WTC11 (cell line): ENCODE measurements at regions not wholly inside any gene's neighbourhood (a gene's known extent, or its start where the extent isn't known, plus 50 kb on each side); places are given as distances from the start of the nearest gene placed in this dataset.

Experiments
- ATAC-seq: fragments of 200-7000 bp; cut with Tn5 transposase; 2 replicates; pipeline ENCODE4 v1.10.0; 2021; ENCODE audit warnings: mild to moderate bottlenecking, moderate library complexity
- CTCF ChIA-PET: fragments of 300-600 bp; sonication (Branson Sonifier 250); formaldehyde crosslinking; loops from one replicate; lab custom pipeline; 2021; ENCODE audit warnings: antibody characterized with exemption; lab: Charles Lee
- POLR2A ChIA-PET: fragments of 350-600 bp; sonication (Branson Sonifier 250); formaldehyde crosslinking; loops from one replicate; lab custom pipeline; 2021; ENCODE audit warnings: antibody characterized with exemption; lab: Charles Lee
- DNase-seq: peaks from one replicate; pipeline ENCODE4 v3.0.0; 2021; ENCODE audit warnings: low spot score
- H3K27ac Mint-ChIP-seq: 2 replicates; pipeline ENCODE4 v1.8.0; 2021; ENCODE audit warnings: mixed read lengths
- H3K27me3 Mint-ChIP-seq: 2 replicates; pipeline ENCODE4 v1.8.0; 2021; ENCODE audit warnings: low read depth, mild to moderate bottlenecking, moderate library complexity, mixed read lengths
- H3K36me3 Mint-ChIP-seq: 2 replicates; pipeline ENCODE4 v1.8.0; 2021; ENCODE audit warnings: mixed read lengths
- H3K4me1 Mint-ChIP-seq: 2 replicates; pipeline ENCODE4 v1.8.0; 2022; ENCODE audit warnings: mixed read lengths
- H3K4me3 Mint-ChIP-seq: 2 replicates; pipeline ENCODE4 v1.8.0; 2021; ENCODE audit warnings: mild to moderate bottlenecking, moderate library complexity, mixed read lengths
- H3K9me3 Mint-ChIP-seq: 2 replicates; pipeline ENCODE4 v1.8.0; 2021; ENCODE audit warnings: mixed read lengths
- ATF1 ChIP-seq: sonication (generic); formaldehyde crosslinking; IDR thresholded peaks from 2 replicates; pipeline ENCODE4 v1.8.1; 2023; ENCODE audit warnings: mild to moderate bottlenecking, moderate library complexity, missing genetic modification reagents
- CREB1 ChIP-seq: sonication (generic); formaldehyde crosslinking; IDR thresholded peaks from 2 replicates; pipeline ENCODE4 v1.8.0; 2023; ENCODE audit warnings: mild to moderate bottlenecking, missing genetic modification reagents
- CREM ChIP-seq: sonication (generic); formaldehyde crosslinking; IDR thresholded peaks from 2 replicates; pipeline ENCODE4 v1.8.1; 2022; ENCODE audit warnings: mild to moderate bottlenecking, missing genetic modification reagents, moderate library complexity
- FOXK1 ChIP-seq: sonication (generic); formaldehyde crosslinking; IDR thresholded peaks from 2 replicates; pipeline ENCODE4 v1.8.0; 2022; ENCODE audit warnings: mild to moderate bottlenecking, moderate library complexity, missing genetic modification reagents
- FOXP4 ChIP-seq: sonication (generic); formaldehyde crosslinking; IDR thresholded peaks from 2 replicates; pipeline ENCODE4 v1.8.0; 2022; ENCODE audit warnings: mild to moderate bottlenecking, missing genetic modification reagents
- JAZF1 ChIP-seq: fragments of 250-450 bp; sonication (Bioruptor Pico); IDR thresholded peaks from 2 replicates; pipeline ENCODE4 v1.9.0; 2021; ENCODE audit warnings: moderate library complexity, mild to moderate bottlenecking, inconsistent platforms
- MXD4 ChIP-seq: fragments of 250-450 bp; sonication (Bioruptor Pico); IDR thresholded peaks from 2 replicates; pipeline ENCODE4 v1.8.0; 2021; ENCODE audit warnings: mild to moderate bottlenecking, moderate library complexity, borderline replicate concordance
- NR2C2 ChIP-seq: sonication (generic); formaldehyde crosslinking; IDR thresholded peaks from 2 replicates; pipeline ENCODE4 v1.8.0; 2022; ENCODE audit warnings: mild to moderate bottlenecking, missing genetic modification reagents
- NR3C1 ChIP-seq: sonication (generic); formaldehyde crosslinking; conservative IDR thresholded peaks from 2 replicates; pipeline ENCODE4 v1.8.1; 2023; ENCODE audit warnings: low read depth, mild to moderate bottlenecking, missing genetic modification reagents
- TEAD4 ChIP-seq: sonication (generic); formaldehyde crosslinking; IDR thresholded peaks from 2 replicates; pipeline ENCODE4 v1.8.0; 2022; ENCODE audit warnings: mild to moderate bottlenecking, missing genetic modification reagents
- ZNF121 ChIP-seq: sonication (generic); formaldehyde crosslinking; IDR thresholded peaks from 2 replicates; pipeline ENCODE4 v1.8.0; 2023; ENCODE audit warnings: missing genetic modification reagents
- ZNF416 ChIP-seq: fragments of 250-450 bp; sonication (Bioruptor Pico); IDR thresholded peaks from 2 replicates; pipeline ENCODE4 v1.9.0; 2021; ENCODE audit warnings: mild to moderate bottlenecking, inconsistent platforms
- ZNF512 ChIP-seq: sonication (generic); formaldehyde crosslinking; IDR thresholded peaks from 2 replicates; pipeline ENCODE4 v1.8.1; 2022; ENCODE audit warnings: missing genetic modification reagents, borderline replicate concordance
- TF ChIP-seq, protein P1 (sequence below): sonication (generic); formaldehyde crosslinking; IDR thresholded peaks from 2 replicates; pipeline ENCODE4 v1.8.0; 2023; ENCODE audit warnings: mild to moderate bottlenecking, missing genetic modification reagents
- TF ChIP-seq, protein P2 (sequence below): fragments of 250-450 bp; sonication (Bioruptor Pico); IDR thresholded peaks from 2 replicates; pipeline ENCODE4 v1.8.0; 2021; ENCODE audit warnings: mild to moderate bottlenecking

GRCh38 chr1:218995091-218995665 lies 178.5 kb upstream of the LYPLAL1 start (continued):
- TF ChIP-seq FOXP4 (CRISPR knock-in tag) (no peak), ATF1 (CRISPR knock-in tag) (no peak), TEAD4 (CRISPR knock-in tag) (no peak), ZNF121 (CRISPR knock-in tag) (no peak), JAZF1 (CRISPR knock-in tag) (no peak)

DNA sequence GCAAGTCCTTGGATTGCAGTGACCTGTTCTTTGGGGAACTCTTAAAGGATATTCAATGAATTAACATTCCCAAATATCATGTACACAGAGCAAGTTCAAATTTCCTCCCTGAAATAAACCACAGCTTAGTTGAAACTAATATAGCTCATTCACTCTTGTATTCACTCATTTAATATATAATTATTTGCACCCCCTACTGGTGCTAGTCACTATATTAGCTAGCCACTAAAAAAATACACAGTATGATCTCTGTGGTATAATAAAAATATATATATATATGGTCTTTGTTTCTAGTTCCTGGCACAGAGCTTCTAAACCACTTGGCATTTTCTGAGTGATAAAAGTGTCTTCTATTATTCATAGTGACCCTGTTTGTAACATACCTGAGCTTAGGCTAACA lies 177.3 kb upstream of the LYPLAL1 start:
- no peak for TF ChIP-seq NR2C2
- CTCF ChIA-PET, result no interaction called here
- ATAC-seq, result no peak

DNA sequence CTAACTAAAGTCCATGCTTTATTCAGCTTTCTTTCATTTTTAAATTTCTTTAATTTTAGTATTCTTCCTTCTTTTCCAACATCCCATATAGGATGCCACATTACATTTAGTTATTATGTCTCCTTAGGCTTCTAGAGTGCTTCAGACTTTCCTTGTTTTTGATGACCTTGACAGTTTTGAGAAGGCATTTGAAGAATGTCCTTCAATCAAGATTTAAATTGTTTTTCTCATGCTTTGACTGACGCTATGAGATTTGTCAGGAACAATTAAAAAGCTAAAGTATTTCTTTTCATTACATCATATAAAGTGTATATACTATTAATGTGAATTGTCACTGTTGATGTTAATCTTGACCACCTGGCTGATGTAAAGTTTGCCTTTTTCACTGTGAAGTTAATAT lies 173.7 kb upstream of the LYPLAL1 start:
- ATAC-seq (no peak), DNase-seq (no peak)
- ChIA-PET CTCF (no interaction called here), POLR2A (no interaction called here)
- Mint-ChIP-seq H3K36me3 (no peaks in the 10 kb centered on the region), H3K4me1 (no peaks in the 10 kb centered on the region), H3K9me3 (peaks cover 8% of the 10 kb centered on the region), H3K4me3 (no peak overlapping the region), H3K27ac (no peak overlapping the region), H3K27me3 (no peaks in the 10 kb centered on the region)
- no peak for TF ChIP-seq CREB1 (CRISPR knock-in tag)
- TF ChIP-seq NR3C1 (CRISPR knock-in tag), result no peak
- no peak for TF ChIP-seq ZNF416 (CRISPR knock-in tag)
- TF ChIP-seq, protein P1, sequence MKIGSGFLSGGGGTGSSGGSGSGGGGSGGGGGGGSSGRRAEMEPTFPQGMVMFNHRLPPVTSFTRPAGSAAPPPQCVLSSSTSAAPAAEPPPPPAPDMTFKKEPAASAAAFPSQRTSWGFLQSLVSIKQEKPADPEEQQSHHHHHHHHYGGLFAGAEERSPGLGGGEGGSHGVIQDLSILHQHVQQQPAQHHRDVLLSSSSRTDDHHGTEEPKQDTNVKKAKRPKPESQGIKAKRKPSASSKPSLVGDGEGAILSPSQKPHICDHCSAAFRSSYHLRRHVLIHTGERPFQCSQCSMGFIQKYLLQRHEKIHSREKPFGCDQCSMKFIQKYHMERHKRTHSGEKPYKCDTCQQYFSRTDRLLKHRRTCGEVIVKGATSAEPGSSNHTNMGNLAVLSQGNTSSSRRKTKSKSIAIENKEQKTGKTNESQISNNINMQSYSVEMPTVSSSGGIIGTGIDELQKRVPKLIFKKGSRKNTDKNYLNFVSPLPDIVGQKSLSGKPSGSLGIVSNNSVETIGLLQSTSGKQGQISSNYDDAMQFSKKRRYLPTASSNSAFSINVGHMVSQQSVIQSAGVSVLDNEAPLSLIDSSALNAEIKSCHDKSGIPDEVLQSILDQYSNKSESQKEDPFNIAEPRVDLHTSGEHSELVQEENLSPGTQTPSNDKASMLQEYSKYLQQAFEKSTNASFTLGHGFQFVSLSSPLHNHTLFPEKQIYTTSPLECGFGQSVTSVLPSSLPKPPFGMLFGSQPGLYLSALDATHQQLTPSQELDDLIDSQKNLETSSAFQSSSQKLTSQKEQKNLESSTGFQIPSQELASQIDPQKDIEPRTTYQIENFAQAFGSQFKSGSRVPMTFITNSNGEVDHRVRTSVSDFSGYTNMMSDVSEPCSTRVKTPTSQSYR (CRISPR knock-in tag), result no peak
- TF ChIP-seq ZNF512 (CRISPR knock-in tag), result no peak
- TF ChIP-seq, protein P2, sequence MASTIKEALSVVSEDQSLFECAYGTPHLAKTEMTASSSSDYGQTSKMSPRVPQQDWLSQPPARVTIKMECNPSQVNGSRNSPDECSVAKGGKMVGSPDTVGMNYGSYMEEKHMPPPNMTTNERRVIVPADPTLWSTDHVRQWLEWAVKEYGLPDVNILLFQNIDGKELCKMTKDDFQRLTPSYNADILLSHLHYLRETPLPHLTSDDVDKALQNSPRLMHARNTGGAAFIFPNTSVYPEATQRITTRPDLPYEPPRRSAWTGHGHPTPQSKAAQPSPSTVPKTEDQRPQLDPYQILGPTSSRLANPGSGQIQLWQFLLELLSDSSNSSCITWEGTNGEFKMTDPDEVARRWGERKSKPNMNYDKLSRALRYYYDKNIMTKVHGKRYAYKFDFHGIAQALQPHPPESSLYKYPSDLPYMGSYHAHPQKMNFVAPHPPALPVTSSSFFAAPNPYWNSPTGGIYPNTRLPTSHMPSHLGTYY (CRISPR knock-in tag), result no peak
- TF ChIP-seq MXD4, result no peak
- no peak for TF ChIP-seq FOXK1 (CRISPR knock-in tag)
- TF ChIP-seq CREM (CRISPR knock-in tag), result no peak

More for the DNA sequence above, 177.3 kb upstream of the LYPLAL1 start:
- DNase-seq, result no peak
- H3K27ac Mint-ChIP-seq, result no peak overlapping the region
- H3K4me1 Mint-ChIP-seq, result no peaks in the 10 kb centered on the region
- POLR2A ChIA-PET, result no interaction called here
- no peak overlapping the region for H3K4me3 Mint-ChIP-seq
- H3K27me3 Mint-ChIP-seq, result no peaks in the 10 kb centered on the region
- H3K36me3 Mint-ChIP-seq, result no peaks in the 10 kb centered on the region
- H3K9me3 Mint-ChIP-seq, result no peaks in the 10 kb centered on the region
